Transverse colon (tissue), 4 donors: ENCODE measurements at regions not wholly inside any gene's neighbourhood (a gene's known extent, or its start where the extent isn't known, plus 50 kb on each side); places are given as distances from the start of the nearest gene placed in this dataset.

Experiments used
- CTCF ChIP-seq, 5 experiments: fragments of 200-600 bp in 3 of 5; fragments of 450-650 bp in 2 of 5; sonication (generic) in 3 of 5; IDR thresholded peaks; 1 replicate in 2 of 5; 2 replicates in 3 of 5; pipeline ENCODE4 v1.5.1; 2016 to 2017; ENCODE audit warnings: antibody characterized with exemption in 5 of 5, inconsistent platforms in 3 of 5, mild to moderate bottlenecking in 2 of 5, moderate library complexity in 1 of 5
- EP300 ChIP-seq: sonication (generic); formaldehyde crosslinking; IDR thresholded peaks from one replicate; pipeline ENCODE4 v1.6.1; 2017; ENCODE audit warnings: antibody characterized with exemption, low read depth
- POLR2A ChIP-seq: fragments of 450-650 bp; IDR thresholded peaks from one replicate; pipeline ENCODE4 v1.6.1; 2016; ENCODE audit warnings: antibody characterized with exemption, mild to moderate bottlenecking, moderate library complexity
- POLR2AphosphoS5 ChIP-seq, 3 donors: sonication (generic); formaldehyde crosslinking; IDR thresholded peaks; one replicate each; pipeline ENCODE4 v1.6.1; 2016; ENCODE audit warnings: antibody characterized with exemption in 3 of 3

GRCh38 chr1:2912424-2913061, 108.7 kb upstream of the ACTRT2 start:
- TF ChIP-seq POLR2AphosphoS5 (IDR thresholded peaks at IDR 0.05), result no peak
- TF ChIP-seq CTCF (IDR thresholded peaks at IDR 0.05), result no peak
- no peak for TF ChIP-seq POLR2A
- TF ChIP-seq EP300, result no peak
